ENCODE measurements at regions not wholly inside any gene's neighbourhood (a gene's known extent, or its start where the extent isn't known, plus 50 kb on each side); places are given as distances from the start of the nearest gene placed in this dataset.

DNA sequence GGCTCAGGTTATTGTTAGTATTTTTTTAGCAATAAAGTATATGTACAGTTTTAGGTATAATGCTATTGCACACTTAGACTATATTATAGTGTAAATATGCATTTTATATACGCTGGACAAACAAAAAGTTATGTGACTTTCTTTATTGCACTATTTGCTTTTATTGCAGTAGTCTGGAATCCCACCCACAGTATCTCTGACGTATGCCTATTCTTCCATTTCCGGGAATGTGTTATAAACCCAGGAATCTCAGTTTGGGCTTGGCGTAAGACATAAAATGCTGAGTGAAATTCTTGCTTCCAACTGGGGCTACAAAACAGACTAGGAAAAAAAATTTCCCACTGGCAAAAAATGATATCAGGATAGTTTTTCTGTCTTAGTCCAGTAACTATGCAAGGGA lies 119.1 kb downstream of the HTR1A start:
- TF ChIP-seq, protein P1, sequence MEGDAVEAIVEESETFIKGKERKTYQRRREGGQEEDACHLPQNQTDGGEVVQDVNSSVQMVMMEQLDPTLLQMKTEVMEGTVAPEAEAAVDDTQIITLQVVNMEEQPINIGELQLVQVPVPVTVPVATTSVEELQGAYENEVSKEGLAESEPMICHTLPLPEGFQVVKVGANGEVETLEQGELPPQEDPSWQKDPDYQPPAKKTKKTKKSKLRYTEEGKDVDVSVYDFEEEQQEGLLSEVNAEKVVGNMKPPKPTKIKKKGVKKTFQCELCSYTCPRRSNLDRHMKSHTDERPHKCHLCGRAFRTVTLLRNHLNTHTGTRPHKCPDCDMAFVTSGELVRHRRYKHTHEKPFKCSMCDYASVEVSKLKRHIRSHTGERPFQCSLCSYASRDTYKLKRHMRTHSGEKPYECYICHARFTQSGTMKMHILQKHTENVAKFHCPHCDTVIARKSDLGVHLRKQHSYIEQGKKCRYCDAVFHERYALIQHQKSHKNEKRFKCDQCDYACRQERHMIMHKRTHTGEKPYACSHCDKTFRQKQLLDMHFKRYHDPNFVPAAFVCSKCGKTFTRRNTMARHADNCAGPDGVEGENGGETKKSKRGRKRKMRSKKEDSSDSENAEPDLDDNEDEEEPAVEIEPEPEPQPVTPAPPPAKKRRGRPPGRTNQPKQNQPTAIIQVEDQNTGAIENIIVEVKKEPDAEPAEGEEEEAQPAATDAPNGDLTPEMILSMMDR (IDR thresholded peaks at IDR 0.05) = no peak
- H3K27ac ChIP-seq = no peak overlapping the region
- H3K27me3 ChIP-seq (replicated peaks; ENCODE audit: insufficient read depth) = no peaks in the 10 kb centered on the region
- no peaks in the 10 kb centered on the region for H3K36me3 ChIP-seq
- no peak overlapping the region for H3K4me3 ChIP-seq
- no peak for DNase-seq (ENCODE audit: low spot score)
- no peaks in the 10 kb centered on the region for H3K9me3 ChIP-seq
- H3K4me1 ChIP-seq (ENCODE audit: control insufficient read depth in 1 of 2, low read depth in 2 of 2) = no peaks in the 10 kb centered on the region
- ATAC-seq (ENCODE audit: insufficient number of reproducible peaks, low FRiP score, low read depth) = no peak

DNA sequence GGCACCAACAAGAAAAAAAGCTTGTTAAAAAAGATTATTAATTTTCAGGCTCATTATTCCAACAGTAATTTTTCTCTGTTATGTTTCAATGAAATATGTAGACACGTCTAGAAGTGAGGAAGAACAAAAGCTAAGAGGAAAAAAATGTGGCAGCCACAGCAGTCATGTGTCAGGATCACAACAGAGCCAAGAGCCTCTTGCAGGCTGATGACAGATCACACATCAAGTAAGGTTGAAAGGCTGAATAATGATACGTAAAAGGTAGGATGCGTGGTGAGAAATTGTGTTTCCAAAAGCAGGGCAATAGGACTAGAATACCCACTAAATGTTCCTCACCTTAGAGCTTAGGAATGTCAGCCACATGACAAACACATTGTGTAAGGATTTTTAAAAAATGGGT lies 124.8 kb downstream of the HTR1A start:
- Histone ChIP-seq H3K27ac (no peak overlapping the region), H3K4me3 (no peak overlapping the region), H3K27me3 (replicated peaks; ENCODE audit: insufficient read depth) (no peaks in the 10 kb centered on the region), H3K4me1 (ENCODE audit: control insufficient read depth in 1 of 2, low read depth in 2 of 2) (no peaks in the 10 kb centered on the region), H3K9me3 (no peaks in the 10 kb centered on the region), H3K36me3 (no peaks in the 10 kb centered on the region)
- no peak for ATAC-seq (ENCODE audit: insufficient number of reproducible peaks, low FRiP score, low read depth)
- DNase-seq (ENCODE audit: low spot score) = no peak
- TF ChIP-seq, protein P1 (IDR thresholded peaks at IDR 0.05) = no peak

DNA sequence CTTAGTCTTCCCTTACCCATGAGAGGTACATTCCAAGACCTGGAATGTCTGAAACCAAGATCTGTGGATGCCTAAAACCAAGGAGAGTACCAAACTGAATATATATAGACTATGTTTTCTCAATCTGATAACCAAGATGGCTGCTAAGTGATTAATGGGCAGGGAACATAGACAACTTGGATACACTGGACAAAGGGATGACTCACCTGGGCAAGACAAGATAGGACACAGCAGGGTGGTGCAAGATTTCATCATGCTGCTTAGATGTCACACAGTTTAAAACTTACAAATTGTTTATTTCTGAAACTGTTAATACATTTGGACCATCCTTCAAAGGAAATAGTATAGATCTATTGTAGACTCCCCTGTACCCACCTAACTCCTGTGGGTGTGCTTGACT lies 130.9 kb downstream of the HTR1A start:
- TF ChIP-seq, protein P1 (IDR thresholded peaks at IDR 0.05) = no peak
- no peaks in the 10 kb centered on the region for H3K36me3 ChIP-seq

DNA sequence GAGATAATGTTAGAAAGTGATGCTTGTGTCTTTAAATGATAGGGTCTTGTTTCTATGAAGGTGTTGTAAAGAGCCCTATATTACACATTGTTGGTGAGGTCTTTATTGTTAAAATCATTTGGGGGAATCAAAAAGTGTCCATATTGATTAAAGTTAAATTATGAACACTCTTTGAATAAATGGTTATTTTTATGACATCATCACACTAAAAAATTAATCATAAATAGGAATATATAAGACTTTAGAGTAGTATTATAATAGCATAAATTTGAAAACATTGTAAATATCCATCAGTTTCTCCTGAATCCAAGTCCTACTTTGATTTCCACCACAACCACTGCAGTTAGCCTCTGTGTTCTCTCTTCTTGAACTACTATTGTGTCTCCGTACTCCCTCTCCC lies 136.3 kb downstream of the HTR1A start:
- Histone ChIP-seq H3K4me1 (ENCODE audit: control insufficient read depth in 1 of 2, low read depth in 2 of 2) (no peaks in the 10 kb centered on the region), H3K27me3 (replicated peaks; ENCODE audit: insufficient read depth) (no peaks in the 10 kb centered on the region), H3K9me3 (no peaks in the 10 kb centered on the region), H3K36me3 (no peaks in the 10 kb centered on the region), H3K27ac (no peak overlapping the region), H3K4me3 (no peak overlapping the region)
- ATAC-seq (ENCODE audit: insufficient number of reproducible peaks, low FRiP score, low read depth) (no peak), DNase-seq (ENCODE audit: low spot score) (no peak)
- TF ChIP-seq, protein P1 (IDR thresholded peaks at IDR 0.05) = no peak

More for the DNA sequence above, 130.9 kb downstream of the HTR1A start:
- Histone ChIP-seq H3K4me3 (no peak overlapping the region), H3K9me3 (no peaks in the 10 kb centered on the region), H3K27me3 (replicated peaks; ENCODE audit: insufficient read depth) (no peaks in the 10 kb centered on the region), H3K27ac (no peak overlapping the region), H3K4me1 (ENCODE audit: control insufficient read depth in 1 of 2, low read depth in 2 of 2) (no peaks in the 10 kb centered on the region)
- ATAC-seq (ENCODE audit: insufficient number of reproducible peaks, low FRiP score, low read depth) = no peak
- DNase-seq (ENCODE audit: low spot score) = no peak

DNA sequence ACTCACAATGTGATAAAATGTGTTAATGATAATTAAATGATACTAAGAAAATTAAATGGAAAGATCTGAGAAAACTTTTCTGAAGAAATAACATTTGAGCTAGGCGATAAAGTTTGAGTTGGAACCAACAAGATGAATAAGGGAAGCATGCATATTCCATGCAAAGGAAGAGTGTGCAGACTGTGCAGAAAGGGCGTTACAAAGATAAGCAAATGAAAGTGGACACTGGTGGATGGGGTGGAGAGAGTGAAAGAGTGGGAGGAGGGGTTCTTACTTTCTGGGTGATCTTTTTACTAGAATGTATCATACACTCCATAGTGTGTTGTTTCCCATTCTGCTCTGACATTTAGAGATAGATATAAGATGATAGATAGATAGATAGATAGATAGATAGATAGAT lies 138.7 kb downstream of the HTR1A start:
- ATAC-seq (ENCODE audit: insufficient number of reproducible peaks, low FRiP score, low read depth) = no peak
- no peak for DNase-seq (ENCODE audit: low spot score)
- H3K27ac ChIP-seq = no peak overlapping the region
- H3K9me3 ChIP-seq = no peaks in the 10 kb centered on the region
- no peaks in the 10 kb centered on the region for H3K36me3 ChIP-seq
- no peaks in the 10 kb centered on the region for H3K4me1 ChIP-seq (ENCODE audit: control insufficient read depth in 1 of 2, low read depth in 2 of 2)
- TF ChIP-seq, protein P1 (IDR thresholded peaks at IDR 0.05) = no peak
- no peak overlapping the region for H3K4me3 ChIP-seq
- no peaks in the 10 kb centered on the region for H3K27me3 ChIP-seq (replicated peaks; ENCODE audit: insufficient read depth)
